ENCODE measurements at regions not wholly inside any gene's neighbourhood (a gene's known extent, or its start where the extent isn't known, plus 50 kb on each side); places are given as distances from the start of the nearest gene placed in this dataset.

DNA sequence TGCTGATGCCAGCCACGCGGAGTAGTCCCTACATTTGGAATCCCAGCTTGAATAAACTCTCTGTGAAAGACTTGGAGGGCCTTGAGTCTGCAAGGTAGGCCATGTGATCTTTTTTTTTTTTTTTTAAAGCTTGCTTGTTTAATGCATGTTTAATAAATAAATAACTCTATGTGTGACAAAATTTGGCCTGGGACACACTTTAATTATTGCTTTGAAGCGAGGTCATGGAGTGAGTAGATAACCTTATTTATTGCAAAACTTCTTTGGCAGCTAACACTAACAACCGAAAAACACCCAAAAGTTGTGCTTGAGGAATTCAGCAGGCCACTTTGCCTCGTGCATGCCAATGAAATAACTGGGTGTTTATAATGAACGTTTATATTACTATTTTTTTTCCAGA, 382.2 kb downstream of the FLRT2 start:
- H4K20me1 ChIP-seq (ENCODE audit: insufficient read depth, low read length), result no peaks in the 10 kb centered on the region
- TF ChIP-seq, protein P1, sequence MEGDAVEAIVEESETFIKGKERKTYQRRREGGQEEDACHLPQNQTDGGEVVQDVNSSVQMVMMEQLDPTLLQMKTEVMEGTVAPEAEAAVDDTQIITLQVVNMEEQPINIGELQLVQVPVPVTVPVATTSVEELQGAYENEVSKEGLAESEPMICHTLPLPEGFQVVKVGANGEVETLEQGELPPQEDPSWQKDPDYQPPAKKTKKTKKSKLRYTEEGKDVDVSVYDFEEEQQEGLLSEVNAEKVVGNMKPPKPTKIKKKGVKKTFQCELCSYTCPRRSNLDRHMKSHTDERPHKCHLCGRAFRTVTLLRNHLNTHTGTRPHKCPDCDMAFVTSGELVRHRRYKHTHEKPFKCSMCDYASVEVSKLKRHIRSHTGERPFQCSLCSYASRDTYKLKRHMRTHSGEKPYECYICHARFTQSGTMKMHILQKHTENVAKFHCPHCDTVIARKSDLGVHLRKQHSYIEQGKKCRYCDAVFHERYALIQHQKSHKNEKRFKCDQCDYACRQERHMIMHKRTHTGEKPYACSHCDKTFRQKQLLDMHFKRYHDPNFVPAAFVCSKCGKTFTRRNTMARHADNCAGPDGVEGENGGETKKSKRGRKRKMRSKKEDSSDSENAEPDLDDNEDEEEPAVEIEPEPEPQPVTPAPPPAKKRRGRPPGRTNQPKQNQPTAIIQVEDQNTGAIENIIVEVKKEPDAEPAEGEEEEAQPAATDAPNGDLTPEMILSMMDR (IDR thresholded peaks at IDR 0.05; ENCODE audit: insufficient read depth, low read depth, low read length), result no peak
- no peak for TF ChIP-seq EZH2 (IDR thresholded peaks at IDR 0.05; ENCODE audit: insufficient read depth, low read length)
- no peaks in the 10 kb centered on the region for H3K79me2 ChIP-seq (ENCODE audit: insufficient read depth, low read length)
- H3K9me3 ChIP-seq (ENCODE audit: insufficient read depth, low read depth, low read length), result no peaks in the 10 kb centered on the region
- Mint-ChIP-seq H3K27ac (ENCODE audit: unreplicated experiment) (no peak overlapping the region), H3K9me3 (ENCODE audit: unreplicated experiment) (no peaks in the 10 kb centered on the region), H3K36me3 (ENCODE audit: low read depth, unreplicated experiment) (no peaks in the 10 kb centered on the region), H3K27me3 (ENCODE audit: low read depth, unreplicated experiment) (no peaks in the 10 kb centered on the region), H3K4me3 (ENCODE audit: unreplicated experiment) (no peak overlapping the region), H3K4me1 (ENCODE audit: low read depth, unreplicated experiment) (no peaks in the 10 kb centered on the region)
- DNase-seq (ENCODE audit: low read depth) (no peak), FAIRE-seq (no peak)
- H3K9ac ChIP-seq (ENCODE audit: low read length), result no peak overlapping the region
- H3K4me3 ChIP-seq (ENCODE audit: insufficient read depth, low read depth, low read length), result no peak overlapping the region
- H3K27ac ChIP-seq (ENCODE audit: low read depth, low read length), result no peak overlapping the region
- H2AFZ ChIP-seq (ENCODE audit: low read depth, low read length), result no peak overlapping the region
- H3K27me3 ChIP-seq (ENCODE audit: insufficient read depth, low read length), result no peaks in the 10 kb centered on the region
- no peaks in the 10 kb centered on the region for H3K4me1 ChIP-seq (ENCODE audit: insufficient read depth, low read length)
- H3K36me3 ChIP-seq (ENCODE audit: insufficient read depth, low read length), result no peaks in the 10 kb centered on the region
- H3K4me2 ChIP-seq (ENCODE audit: low read length), result no peak overlapping the region

DNA sequence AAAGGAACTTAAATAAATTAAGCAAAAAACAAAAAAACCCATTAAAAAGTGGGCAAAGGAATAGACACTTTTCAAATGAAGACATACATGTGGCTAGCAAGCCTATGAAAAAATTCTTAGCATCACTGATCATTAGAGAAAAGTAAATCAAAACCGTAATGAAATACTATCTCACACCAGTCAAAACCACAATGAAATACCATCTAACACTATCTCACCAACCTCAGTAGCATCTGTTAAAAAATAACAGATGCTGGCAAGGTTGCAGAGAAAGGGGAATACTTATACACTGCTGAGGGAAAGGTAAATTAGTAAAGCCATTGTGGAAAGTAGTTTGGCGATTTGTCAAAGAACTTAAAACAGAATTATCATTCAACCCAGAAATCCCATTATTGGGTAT, 381.1 kb downstream of the FLRT2 start:
- Histone ChIP-seq H3K4me2 (ENCODE audit: low read length) (no peak overlapping the region), H3K4me3 (ENCODE audit: insufficient read depth, low read depth, low read length) (no peak overlapping the region), H3K4me1 (ENCODE audit: insufficient read depth, low read length) (no peaks in the 10 kb centered on the region), H4K20me1 (ENCODE audit: insufficient read depth, low read length) (no peaks in the 10 kb centered on the region), H2AFZ (ENCODE audit: low read depth, low read length) (no peak overlapping the region), H3K79me2 (ENCODE audit: insufficient read depth, low read length) (no peaks in the 10 kb centered on the region), H3K9me3 (ENCODE audit: insufficient read depth, low read depth, low read length) (no peaks in the 10 kb centered on the region), H3K27me3 (ENCODE audit: insufficient read depth, low read length) (no peaks in the 10 kb centered on the region), H3K36me3 (ENCODE audit: insufficient read depth, low read length) (no peaks in the 10 kb centered on the region), H3K27ac (ENCODE audit: low read depth, low read length) (no peak overlapping the region), H3K9ac (ENCODE audit: low read length) (no peak overlapping the region)
- Mint-ChIP-seq H3K4me1 (ENCODE audit: low read depth, unreplicated experiment) (no peaks in the 10 kb centered on the region), H3K4me3 (ENCODE audit: unreplicated experiment) (no peak overlapping the region), H3K27ac (ENCODE audit: unreplicated experiment) (no peak overlapping the region), H3K9me3 (ENCODE audit: unreplicated experiment) (no peaks in the 10 kb centered on the region), H3K36me3 (ENCODE audit: low read depth, unreplicated experiment) (no peaks in the 10 kb centered on the region), H3K27me3 (ENCODE audit: low read depth, unreplicated experiment) (no peaks in the 10 kb centered on the region)
- DNase-seq (ENCODE audit: low read depth) (no peak), FAIRE-seq (no peak)
- no peak for TF ChIP-seq EZH2 (IDR thresholded peaks at IDR 0.05; ENCODE audit: insufficient read depth, low read length)
- TF ChIP-seq, protein P1 (IDR thresholded peaks at IDR 0.05; ENCODE audit: insufficient read depth, low read depth, low read length), result no peak

DNA sequence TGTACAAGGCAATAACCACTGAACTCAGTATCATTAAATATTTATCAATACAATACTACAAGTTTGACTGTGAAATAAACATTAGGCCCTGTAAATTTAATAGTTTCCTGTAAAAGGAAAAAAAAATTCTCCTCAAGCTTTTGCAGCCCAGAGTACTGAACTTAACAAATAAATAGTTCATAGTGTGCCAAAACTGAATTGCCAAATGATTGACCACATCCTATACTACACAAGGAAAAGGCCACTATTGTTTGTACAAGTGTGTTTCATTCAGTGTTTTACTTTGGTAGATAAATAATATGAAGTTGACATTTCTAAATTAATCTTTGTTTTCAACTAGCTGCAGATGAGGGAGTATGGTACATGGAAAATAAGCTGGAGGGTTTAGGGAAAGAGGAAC, 379.6 kb downstream of the FLRT2 start:
- TF ChIP-seq, protein P1 (IDR thresholded peaks at IDR 0.05; ENCODE audit: insufficient read depth, low read depth, low read length), result no peak
- DNase-seq (ENCODE audit: low read depth) (no peak), FAIRE-seq (no peak)
- no peaks in the 10 kb centered on the region for H3K4me1 ChIP-seq (ENCODE audit: insufficient read depth, low read length)
- Mint-ChIP-seq H3K27me3 (ENCODE audit: low read depth, unreplicated experiment) (no peaks in the 10 kb centered on the region), H3K4me1 (ENCODE audit: low read depth, unreplicated experiment) (no peaks in the 10 kb centered on the region), H3K27ac (ENCODE audit: unreplicated experiment) (no peak overlapping the region), H3K4me3 (ENCODE audit: unreplicated experiment) (no peak overlapping the region), H3K9me3 (ENCODE audit: unreplicated experiment) (no peaks in the 10 kb centered on the region), H3K36me3 (ENCODE audit: low read depth, unreplicated experiment) (no peaks in the 10 kb centered on the region)
- no peak overlapping the region for H2AFZ ChIP-seq (ENCODE audit: low read depth, low read length)
- H3K27ac ChIP-seq (ENCODE audit: low read depth, low read length), result no peak overlapping the region
- H4K20me1 ChIP-seq (ENCODE audit: insufficient read depth, low read length), result no peaks in the 10 kb centered on the region
- H3K9me3 ChIP-seq (ENCODE audit: insufficient read depth, low read depth, low read length), result no peaks in the 10 kb centered on the region
- no peak overlapping the region for H3K4me3 ChIP-seq (ENCODE audit: insufficient read depth, low read depth, low read length)
- H3K36me3 ChIP-seq (ENCODE audit: insufficient read depth, low read length), result no peaks in the 10 kb centered on the region
- H3K4me2 ChIP-seq (ENCODE audit: low read length), result no peak overlapping the region
- no peaks in the 10 kb centered on the region for H3K27me3 ChIP-seq (ENCODE audit: insufficient read depth, low read length)
- H3K9ac ChIP-seq (ENCODE audit: low read length), result no peak overlapping the region
- H3K79me2 ChIP-seq (ENCODE audit: insufficient read depth, low read length), result no peaks in the 10 kb centered on the region
